ENCODE measurements at regions not wholly inside any gene's neighbourhood (a gene's known extent, or its start where the extent isn't known, plus 50 kb on each side); places are given as distances from the start of the nearest gene placed in this dataset.

DNA sequence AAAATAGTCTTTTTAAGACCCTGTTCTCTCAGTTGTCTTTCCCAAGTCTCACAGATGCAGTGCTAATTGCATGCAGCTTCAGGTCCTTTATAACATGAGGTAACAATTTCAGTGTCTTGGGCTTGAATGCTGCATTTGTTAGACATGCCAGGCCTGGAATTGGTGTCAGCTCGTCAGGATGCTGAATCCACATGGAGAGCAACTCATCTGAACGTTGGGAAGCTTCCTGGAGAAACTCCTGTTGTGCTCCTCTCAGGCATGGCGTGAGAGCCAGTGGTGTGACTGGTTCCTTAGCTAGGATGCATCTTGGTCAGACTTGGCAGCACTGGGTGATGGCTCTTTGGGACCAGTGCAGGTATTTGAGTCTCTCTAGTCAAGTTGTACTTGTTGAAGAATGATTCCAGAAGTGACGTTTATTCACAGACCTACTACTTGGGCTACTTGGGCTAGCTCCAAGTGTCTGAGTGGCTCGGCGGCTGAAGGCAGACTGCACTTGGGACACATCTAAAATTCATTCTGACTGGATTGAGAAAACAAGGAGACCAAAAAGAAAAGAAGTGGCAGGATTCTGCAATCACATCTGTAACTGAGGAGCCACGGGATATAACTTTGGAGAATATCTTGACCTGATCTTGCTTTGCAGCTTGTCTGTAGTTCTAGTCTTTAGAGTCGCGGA, 134.8 kb upstream of the ARHGAP5 start:
- TF ChIP-seq POLR2A (IDR thresholded peaks at IDR 0.05; ENCODE audit: low read depth, low read length) (no peak), NFE2L2 (IDR thresholded peaks at IDR 0.05; ENCODE audit: low read depth, low read length) (no peak), FOS (IDR thresholded peaks at IDR 0.05; ENCODE audit: low read depth, low read length) (no peak)
- TF ChIP-seq, protein P1, sequence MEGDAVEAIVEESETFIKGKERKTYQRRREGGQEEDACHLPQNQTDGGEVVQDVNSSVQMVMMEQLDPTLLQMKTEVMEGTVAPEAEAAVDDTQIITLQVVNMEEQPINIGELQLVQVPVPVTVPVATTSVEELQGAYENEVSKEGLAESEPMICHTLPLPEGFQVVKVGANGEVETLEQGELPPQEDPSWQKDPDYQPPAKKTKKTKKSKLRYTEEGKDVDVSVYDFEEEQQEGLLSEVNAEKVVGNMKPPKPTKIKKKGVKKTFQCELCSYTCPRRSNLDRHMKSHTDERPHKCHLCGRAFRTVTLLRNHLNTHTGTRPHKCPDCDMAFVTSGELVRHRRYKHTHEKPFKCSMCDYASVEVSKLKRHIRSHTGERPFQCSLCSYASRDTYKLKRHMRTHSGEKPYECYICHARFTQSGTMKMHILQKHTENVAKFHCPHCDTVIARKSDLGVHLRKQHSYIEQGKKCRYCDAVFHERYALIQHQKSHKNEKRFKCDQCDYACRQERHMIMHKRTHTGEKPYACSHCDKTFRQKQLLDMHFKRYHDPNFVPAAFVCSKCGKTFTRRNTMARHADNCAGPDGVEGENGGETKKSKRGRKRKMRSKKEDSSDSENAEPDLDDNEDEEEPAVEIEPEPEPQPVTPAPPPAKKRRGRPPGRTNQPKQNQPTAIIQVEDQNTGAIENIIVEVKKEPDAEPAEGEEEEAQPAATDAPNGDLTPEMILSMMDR (conservative IDR thresholded peaks at IDR 0.05; ENCODE audit: low read depth, low read length), result no peak
- TF ChIP-seq, protein P2, sequence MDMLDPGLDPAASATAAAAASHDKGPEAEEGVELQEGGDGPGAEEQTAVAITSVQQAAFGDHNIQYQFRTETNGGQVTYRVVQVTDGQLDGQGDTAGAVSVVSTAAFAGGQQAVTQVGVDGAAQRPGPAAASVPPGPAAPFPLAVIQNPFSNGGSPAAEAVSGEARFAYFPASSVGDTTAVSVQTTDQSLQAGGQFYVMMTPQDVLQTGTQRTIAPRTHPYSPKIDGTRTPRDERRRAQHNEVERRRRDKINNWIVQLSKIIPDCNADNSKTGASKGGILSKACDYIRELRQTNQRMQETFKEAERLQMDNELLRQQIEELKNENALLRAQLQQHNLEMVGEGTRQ (IDR thresholded peaks at IDR 0.05; ENCODE audit: low read depth, low read length), result no peak
